ENCODE measurements at regions not wholly inside any gene's neighbourhood (a gene's known extent, or its start where the extent isn't known, plus 50 kb on each side); places are given as distances from the start of the nearest gene placed in this dataset.

DNA sequence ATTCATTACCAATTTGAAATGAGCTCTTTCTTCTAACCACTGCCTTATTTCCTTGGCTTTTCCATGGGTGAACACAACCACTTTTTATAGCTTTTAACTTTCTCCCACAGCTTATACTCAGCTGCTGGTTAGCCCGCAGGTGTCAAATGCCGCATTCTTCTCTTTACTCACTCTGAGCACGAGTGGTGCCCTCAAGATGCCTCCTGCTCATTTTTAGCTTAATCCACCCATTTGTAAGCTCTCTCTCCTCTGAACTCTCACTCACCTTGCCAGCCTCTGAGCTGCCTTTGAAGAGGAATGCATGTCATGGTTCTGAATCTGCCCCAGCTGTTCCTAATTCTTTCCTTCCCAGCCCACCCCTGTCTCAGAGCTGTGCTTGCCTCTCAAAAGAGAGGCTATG lies 449.4 kb upstream of the PRICKLE1 start:
- DNase-seq (ENCODE audit: low spot score) = no peak
- FAIRE-seq = no peak

DNA sequence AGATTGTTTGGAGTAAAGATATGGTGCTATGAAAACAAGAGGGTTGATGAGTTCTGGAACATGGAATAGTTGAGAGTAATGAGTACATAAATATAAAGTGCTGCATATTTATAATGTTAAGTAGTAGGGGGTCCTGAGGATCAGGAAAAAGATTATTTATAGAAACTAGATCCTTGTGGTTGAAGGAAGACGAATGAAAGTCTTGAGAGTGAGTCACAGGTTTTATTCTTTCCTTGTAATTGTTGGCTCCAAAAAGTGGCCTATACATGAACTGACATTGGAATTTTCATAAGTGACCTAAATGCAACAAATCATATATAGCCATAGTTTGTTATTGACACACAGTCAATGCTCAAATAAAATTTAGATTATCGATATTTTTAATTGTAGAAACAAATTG lies 440.4 kb upstream of the PRICKLE1 start:
- FAIRE-seq = no peak

DNA sequence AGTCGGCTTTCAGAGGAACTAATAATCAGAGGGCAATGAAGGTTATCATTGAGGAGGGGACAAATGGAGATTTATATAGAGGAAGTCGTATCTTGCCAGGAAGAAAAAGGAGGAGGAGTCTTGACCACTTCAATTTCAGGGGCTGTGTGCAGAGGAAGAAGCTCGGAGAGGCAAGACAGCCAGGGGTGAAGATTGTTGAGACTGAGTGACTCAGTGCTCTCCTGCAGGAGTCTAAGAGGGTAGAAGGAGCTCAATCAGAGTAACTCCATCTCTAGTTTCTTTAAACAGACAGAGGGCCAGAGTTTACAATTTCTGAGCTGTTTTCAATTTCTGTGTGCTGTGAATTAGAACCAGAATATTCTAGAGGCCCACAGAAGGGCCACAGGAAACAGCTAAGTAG lies 439.3 kb upstream of the PRICKLE1 start:
- FAIRE-seq = no peak

More for the DNA sequence above, 440.4 kb upstream of the PRICKLE1 start:
- no peak for DNase-seq (ENCODE audit: low spot score)

DNA sequence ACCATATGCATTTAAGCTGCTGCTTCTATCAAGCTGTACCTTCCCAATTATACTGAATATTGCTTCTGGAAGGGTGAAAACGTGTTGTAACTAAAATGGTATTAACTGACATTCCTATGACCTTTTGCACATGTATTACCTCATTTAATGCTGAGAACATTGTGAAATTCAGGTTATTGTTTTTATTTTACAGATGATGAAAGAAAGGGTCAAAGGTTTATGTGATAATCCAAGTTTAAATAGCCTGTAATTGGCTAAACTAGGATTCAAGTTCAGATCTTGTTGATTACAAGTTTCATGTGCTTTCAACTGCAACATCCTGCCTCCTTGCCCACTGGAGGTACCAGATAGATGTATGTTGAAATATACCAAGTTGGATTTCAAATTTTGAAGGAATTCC lies 433.3 kb upstream of the PRICKLE1 start:
- no peak for DNase-seq (ENCODE audit: low spot score)
- no peak for FAIRE-seq

More for the DNA sequence above, 439.3 kb upstream of the PRICKLE1 start:
- no peak for DNase-seq (ENCODE audit: low spot score)

DNA sequence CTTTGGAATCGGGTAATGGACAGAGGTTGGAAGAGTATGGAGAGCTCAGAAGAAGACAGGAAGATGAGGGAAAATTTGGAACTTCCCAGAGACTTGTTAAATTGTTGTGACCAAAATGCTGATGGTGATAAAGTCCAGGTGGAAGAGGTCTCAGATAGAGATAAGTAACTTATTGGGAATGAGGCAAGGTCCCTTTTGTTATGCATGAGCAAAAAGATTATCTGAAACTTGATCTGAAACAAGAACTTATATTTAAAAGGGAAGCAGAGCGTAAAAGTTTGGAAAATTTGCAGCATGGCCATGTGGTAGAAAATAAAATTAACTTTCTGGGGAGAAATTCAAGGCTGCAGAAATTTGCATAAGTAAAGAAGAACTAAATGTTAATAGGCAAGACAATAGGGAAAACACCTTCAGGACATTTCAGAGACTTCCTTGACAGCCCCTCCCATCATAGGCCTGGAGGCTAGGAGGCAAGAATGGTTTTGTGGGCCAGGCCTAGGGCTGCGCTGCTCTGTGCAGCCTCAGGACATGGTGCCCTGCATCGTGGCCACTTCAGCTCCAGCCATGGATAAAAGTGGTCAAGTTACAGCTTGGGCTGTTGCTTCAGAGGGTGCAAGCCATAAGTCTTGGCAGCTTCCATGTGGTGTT lies 425.7 kb upstream of the PRICKLE1 start:
- no peak for DNase-seq (ENCODE audit: low spot score)
- no peak for FAIRE-seq

DNA sequence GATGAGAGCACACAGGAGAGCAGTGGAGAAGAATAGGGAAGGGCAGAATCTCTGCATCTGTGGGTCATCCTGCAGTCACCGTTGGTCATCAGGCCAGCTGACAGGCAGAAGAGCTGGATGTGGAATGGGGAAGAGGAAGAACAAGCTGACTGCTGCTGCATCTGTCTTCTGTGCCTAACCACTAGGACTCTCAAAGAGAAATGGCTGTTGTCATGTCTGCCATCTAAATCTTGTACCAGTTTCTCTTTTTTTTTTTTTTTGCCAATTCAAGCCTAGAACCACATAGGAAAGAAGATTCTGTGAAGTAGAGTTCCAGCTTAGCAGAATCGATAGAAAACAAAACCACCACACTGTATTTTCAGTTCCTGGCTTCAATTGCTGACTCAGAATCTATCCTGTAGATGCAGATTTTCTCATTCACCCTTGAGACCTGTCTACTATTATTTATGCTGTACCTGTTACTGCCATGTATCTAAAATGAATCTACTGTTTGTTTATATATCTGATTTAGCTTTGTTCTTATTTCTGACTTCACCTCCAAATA lies 421.9 kb upstream of the PRICKLE1 start:
- no peak for FAIRE-seq
- DNase-seq (ENCODE audit: low spot score) = no peak

DNA sequence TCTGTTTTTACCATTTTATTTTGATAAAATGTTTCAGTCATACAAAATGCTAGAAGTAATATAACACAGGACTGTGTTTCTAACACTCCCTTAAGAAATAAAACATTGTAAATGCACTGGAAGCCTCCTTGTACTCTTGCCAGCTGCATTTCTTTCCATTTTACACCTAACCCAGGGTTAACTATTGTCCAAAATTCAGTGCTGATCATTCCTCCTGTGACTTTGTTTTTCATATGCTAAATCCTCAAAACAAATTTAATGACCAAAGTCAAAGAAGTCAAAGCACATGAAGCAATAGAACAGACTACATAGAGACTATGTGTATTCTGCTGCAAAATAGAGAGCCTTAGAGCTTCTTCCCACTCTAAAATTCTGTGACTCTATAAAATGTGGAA lies 420.3 kb upstream of the PRICKLE1 start:
- DNase-seq (ENCODE audit: low spot score) (no peak), FAIRE-seq (no peak)

DNA sequence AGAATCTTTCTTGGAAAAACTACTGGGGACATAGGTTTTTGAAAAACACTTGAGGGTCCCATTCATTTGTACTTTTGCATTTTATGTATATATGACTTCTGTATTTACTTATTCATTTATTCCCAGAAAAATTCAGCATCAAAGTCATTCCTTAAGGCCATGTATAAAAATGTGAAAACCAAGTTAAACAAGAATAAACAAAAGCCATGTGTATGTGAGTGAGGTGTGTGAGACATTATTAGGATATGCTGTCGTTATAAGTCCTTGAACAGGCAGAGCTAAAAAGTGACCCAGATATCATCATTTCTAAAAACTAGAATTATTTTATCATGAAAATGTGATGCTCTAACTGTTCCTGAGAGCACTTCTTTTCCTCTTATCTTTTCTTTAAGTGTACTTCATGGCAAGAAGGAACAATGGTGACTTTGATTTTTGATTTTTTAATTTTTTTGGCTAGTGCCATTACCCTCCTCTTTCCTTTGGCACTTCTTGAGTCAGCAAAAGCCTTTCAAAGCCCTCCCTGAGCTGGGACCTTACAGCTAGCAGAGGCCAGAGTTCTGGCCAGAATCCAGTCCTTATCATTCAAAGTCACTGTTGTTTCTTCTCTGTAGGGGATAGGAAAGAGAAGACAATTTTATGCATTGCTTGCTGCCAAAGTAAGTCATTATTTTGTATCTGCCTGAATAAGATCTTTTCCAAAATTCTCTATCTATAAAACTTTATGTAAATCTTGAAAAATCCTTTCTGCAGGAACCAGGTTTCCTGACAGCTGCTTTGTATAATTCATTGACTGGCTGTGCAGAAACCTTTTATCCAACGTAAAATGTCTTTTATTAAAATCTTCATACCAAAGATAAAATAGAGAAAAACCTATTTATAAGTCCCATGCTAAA lies 419.7 kb upstream of the PRICKLE1 start:
- DNase-seq (ENCODE audit: low spot score) (no peak), FAIRE-seq (no peak)

DNA sequence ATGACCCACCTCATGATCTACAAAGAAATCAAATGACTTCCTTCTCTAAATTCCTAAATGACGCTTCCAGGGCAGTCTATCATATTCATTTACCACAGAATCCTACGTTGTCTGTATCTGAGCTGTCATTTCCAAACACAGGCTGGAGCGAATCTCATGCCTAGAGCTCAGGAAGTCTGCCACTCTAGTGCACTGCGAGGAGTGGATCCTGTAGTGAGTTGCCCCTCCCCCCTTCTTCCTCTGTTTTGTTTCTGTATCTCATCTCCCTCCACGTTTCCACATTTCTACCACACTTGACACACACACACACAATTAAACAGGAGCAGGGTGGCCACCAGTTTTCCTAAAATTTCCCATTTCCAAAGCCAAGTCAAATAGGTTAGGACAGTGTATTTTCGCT lies 415.4 kb upstream of the PRICKLE1 start:
- DNase-seq (ENCODE audit: low spot score) = no peak
- no peak for FAIRE-seq

DNA sequence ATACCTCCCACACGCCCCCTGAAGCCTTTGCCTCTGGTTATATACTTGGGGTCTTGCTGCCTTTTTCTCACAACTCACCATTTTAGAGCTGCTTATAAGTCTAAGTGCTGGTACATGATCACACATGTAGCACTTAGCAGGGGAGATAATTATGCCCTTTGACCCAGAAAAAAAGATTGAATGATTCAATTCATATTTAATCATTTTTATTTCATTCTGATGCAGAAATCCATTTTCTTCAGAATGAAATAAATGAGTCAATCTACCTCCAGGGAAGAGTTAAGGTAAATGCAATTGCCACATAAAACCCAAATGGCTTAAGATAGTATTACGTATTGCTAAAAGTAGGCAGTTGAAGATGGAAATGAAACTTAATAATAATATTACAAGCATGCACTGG lies 414.6 kb upstream of the PRICKLE1 start:
- FAIRE-seq (no peak), DNase-seq (ENCODE audit: low spot score) (no peak)

DNA sequence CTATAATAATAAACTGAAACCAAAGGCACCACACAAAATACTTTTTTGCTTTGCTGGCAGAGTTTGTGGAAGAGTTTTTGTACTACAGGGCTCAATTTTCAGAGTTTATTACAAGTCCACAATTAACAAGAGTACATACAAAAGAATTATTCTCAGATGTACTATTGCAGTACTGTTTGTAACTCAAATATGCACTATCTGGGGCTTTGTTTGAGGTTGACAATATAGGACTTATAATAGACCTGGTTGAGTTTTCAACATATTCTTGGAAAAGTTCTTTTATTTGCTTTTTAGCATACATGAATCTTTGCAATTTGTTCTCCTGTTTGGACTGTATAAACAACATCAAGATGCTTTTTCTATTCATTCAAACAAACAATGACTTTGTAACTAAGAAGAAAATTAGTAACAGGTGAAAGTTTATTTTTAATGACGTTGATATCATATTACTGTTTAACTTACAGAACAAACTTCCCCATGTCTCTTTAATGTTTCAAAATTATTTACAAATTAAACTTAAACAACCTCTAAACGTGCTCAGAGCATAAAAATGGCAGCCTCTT lies 407.4 kb upstream of the PRICKLE1 start:
- DNase-seq (ENCODE audit: low spot score) (no peak), FAIRE-seq (no peak)

DNA sequence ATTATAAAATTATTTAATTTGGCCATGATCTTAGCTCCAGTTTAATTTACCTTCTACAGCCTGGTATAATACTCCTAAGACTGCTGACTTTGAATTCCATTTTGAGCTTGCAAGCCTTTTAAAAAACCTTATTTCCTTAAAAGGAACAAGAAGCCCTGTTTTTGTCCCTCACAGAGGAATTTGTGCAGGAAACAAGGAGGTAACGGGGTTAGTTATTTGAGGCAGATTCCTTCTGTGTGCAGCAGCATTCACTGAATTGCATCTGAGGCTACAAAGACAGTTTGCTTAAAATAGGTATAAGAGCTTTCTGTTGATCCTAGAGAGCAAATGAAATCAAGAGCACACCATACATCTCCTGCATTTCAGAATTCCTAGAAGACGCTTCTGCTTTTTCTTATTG lies 403.3 kb upstream of the PRICKLE1 start:
- DNase-seq (ENCODE audit: low spot score) = no peak
- no peak for FAIRE-seq

DNA sequence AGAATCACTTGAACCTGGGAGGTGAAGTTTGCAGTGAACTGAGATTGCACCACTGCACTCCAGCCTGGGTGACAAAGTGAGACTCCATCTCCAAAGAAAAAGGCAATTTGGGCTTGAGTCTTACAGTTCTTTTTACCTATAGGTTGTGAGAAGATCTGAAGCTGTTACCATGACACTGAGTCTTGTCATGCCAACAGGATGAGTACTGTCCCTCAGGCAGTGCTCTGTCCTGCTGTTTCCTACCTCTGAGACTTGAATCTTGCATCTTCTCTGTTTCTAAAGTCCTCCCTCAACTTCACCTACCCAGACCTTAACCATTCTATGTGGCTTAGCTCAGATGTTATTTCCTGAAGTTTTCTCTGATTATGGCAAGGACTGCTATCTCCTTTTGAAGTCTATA lies 400.8 kb upstream of the PRICKLE1 start:
- no peak for DNase-seq (ENCODE audit: low spot score)
- FAIRE-seq = no peak

DNA sequence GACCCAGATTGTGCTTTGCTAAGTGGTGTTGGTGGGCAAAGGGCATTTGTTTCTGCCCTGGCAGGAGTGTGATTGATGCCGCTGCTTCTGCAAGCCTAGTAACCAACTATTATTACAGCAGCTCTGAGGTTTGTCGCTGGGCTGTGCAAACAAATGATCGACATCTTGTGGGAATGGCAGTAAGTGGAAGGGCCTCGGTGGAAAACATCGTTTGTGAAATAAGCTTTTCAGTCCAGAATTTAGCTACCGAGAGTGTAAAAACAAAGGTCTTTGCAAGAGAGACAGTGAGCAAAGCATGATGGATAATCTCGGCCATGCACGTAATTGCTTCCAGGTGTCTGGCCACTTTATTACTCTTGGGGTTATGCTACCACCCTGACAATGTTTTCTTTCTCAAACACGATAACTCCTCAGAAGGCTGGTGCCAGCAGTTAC lies 397.7 kb upstream of the PRICKLE1 start:
- DNase-seq (ENCODE audit: low spot score) (no peak), FAIRE-seq (no peak)

DNA sequence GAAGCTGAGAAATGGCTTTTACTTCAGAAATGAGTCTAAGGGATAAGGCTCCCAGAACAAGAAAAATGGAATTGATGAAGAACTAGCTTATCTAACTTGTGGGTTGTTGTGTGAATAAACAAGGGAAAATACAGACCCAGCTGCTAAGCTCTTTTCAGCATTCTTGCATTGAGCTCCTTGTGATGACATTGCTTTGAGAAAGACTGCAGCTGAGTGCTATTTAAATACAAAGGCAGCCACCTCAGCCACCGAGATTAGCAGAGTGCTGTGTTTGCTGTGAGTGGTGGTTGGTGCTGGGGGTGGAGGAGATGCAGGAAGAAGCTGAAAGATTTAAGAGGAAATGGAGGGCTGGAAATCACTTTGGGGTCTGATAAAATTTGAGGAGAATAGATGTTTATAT lies 396.0 kb upstream of the PRICKLE1 start:
- FAIRE-seq = no peak
- no peak for DNase-seq (ENCODE audit: low spot score)

DNA sequence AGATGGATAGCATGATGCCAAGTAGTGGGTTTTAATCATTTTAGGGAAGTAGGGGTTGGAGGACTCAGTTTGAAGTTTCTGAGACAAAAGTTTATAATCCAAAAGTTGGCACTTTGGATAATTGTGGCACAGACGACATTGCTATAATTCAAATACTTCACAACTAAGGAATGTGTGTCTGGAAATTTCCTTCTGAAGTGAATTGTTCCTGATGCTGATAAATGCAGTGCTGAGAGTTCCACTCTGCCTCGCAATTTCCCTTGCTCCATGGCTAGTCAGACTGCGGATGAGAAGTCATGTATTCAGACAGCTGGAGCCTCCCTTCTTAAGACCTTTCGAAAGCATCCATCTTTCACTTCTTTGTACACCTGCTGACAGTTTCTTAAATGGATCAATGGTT lies 393.3 kb upstream of the PRICKLE1 start:
- DNase-seq (ENCODE audit: low spot score) = no peak
- no peak for FAIRE-seq

DNA sequence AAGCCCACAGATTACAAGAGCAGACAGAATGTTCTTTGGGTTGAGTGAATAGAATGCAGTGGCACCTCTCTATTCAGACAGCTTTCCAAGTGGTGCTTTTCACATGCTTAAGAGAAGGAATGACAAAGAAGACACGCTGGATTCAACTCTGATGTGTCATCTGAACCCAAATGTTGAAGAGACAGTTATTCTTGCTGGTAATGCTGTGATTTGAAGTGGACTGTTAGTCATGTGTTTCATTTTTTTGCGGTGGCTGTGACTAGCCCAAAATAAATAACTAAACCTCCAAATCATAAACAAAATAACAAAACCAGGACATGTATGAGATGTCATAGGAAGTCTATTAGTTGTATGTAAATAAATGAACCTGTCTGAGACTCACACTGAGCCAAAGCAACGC lies 391.8 kb upstream of the PRICKLE1 start:
- FAIRE-seq = no peak
- DNase-seq (ENCODE audit: low spot score) = no peak

DNA sequence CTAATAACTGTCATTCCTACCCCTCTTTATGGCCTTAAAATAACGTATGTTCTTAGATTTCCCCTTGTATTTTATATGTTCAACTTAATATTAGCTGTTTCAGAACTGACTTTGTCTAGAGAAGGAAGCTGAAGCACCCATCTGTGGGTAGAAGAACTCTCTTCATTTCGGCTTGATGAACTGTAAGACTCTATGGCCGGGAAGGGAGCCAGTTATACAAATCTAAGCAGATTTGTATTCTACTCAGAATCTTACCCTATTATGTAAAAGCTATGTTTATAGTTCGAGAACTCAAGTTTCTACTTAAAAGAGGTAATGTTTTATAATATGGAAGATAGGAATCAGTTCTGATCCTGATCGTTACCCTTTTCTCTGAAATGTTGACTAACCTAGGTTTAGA lies 390.9 kb upstream of the PRICKLE1 start:
- DNase-seq (ENCODE audit: low spot score) = no peak
- no peak for FAIRE-seq

DNA sequence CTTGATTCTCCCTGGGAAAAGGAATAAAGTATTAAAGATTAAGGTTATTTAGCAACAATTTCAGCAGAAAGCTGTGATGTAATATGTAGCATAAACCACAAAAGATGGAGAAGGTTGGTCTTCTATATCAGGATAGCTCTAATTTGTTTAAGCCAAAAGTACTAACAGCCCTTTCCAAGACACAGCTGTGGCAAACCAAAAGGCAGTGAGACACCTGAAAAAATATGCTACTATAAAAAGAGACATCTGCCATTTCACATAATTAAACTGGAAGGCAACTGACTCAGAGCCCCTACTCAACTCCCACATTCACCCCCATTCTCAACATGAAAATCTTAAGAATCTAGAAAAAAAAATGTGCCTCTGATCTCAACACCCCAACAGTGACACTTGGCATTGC lies 390.2 kb upstream of the PRICKLE1 start:
- FAIRE-seq (no peak), DNase-seq (ENCODE audit: low spot score) (no peak)

DNA sequence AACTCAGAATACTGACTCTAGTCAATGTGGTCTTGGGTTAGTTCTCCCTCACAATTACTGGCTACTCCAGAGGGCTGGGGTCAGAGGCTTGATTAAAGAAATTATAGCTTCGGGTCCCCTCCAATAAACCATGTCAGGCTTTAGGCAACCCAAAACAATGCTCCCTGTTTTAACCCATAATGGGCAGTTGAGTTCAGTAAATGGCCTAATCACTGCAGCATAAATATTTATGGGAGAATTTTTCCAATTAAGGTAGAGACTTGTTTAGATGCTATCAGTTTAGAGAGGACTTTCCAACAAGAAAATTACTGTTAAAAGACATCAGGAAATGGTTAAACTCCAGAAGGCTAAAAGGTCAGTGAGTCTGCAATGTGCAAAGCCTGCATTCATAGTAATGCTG lies 389.2 kb upstream of the PRICKLE1 start:
- no peak for FAIRE-seq

DNA sequence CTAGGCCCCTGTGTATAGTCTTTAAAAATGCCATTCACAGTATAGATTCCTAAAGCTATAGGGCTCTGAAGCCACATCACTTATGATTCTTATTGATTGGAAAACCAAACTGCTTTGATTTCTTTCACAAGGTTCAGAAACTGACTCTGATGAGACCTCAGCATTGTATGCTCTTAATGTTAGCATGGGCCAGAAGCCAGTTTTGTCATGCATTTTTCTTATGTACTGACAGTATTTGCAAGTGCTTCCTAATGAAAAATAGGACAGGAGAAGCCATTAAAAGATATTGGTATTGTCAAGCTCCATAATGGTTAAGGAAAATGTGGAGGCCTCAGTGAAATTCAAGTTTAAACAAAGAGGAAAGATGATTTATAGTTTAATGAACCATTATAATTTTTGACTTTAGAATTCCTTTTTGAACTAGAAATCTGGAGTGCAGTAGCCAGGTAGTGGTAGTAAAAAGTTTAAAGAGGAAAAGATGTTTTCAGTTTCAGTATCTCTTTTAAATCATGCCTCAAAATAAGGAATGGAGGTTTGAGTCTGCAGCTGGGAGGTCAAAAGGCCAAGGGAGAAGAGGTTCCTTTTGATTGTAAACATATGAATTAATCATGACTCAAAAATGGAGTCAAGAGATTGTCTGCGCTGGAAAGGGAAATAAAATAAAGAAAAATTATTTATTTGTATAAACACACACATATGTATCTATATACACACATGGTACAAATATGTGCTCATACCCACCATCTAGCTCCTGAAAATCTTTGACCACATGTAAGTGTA lies 388.1 kb upstream of the PRICKLE1 start:
- FAIRE-seq (no peak), DNase-seq (ENCODE audit: low spot score) (no peak)

More for the DNA sequence above, 389.2 kb upstream of the PRICKLE1 start:
- DNase-seq (ENCODE audit: low spot score) = no peak

DNA sequence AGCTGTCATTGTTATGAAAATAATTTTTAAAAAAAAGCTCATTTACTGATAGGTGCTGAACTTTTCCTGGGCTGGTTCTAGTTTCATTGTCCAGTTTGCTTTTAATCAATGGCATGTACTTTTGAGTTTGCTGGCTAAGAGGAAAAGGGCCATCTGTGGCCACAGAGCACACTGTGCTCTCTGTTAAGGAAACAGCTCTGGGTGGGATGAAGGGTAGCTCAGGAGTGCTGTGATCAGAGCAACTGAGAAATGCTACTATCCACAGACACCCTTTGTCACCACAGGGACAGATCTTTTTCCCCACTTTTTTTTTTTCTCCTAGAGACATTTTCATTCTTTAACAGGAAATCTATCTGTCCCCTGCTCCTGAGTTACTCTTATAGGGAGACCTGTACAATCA lies 387.1 kb upstream of the PRICKLE1 start:
- no peak for FAIRE-seq
- no peak for DNase-seq (ENCODE audit: low spot score)

Measured in RCC 7860 (cell line).